Psoas muscle (tissue), 7 donors: ENCODE measurements at regions not wholly inside any gene's neighbourhood (a gene's known extent, or its start where the extent isn't known, plus 50 kb on each side); places are given as distances from the start of the nearest gene placed in this dataset.
A peak's percentile ranks its signal among the peaks of the same experiment; 100 is the strongest.

Experiments used
- ATAC-seq, 4 donors: fragments of 200-7000 bp; cut with Tn5 transposase; one replicate each; pipeline ENCODE4 v1.9.1; 2020; ENCODE audit warnings: moderate library complexity in 3 of 4, mild to moderate bottlenecking in 2 of 4
- DNase-seq, 2 donors: peaks; one replicate each; pipeline ENCODE4 v3.0.0-alpha.2; 2020
- H3K27ac ChIP-seq: fragments of 200-600 bp; one replicate; pipeline ENCODE4 v1.8.0; 2022
- H3K27me3 ChIP-seq, 3 donors: fragments of 200-600 bp in 1 of 3; one replicate each; pipeline versions ENCODE4 v1.6.1 to v1.8.0; 2013 to 2022; ENCODE audit warnings: low read length in 2 of 3, mild to moderate bottlenecking in 2 of 3, moderate library complexity in 1 of 3; ENCODE audit not compliant: insufficient read depth in 3 of 3
- H3K36me3 ChIP-seq, 2 donors: fragments of 200-600 bp in 1 of 2; one replicate each; pipeline versions ENCODE4 v1.6.1 to v1.8.0; 2013 to 2022; ENCODE audit warnings: low read depth in 1 of 2, mild to moderate bottlenecking in 1 of 2, moderate library complexity in 1 of 2; ENCODE audit not compliant: insufficient read depth in 1 of 2
- H3K4me1 ChIP-seq: fragments of 200-600 bp; one replicate; pipeline ENCODE4 v1.8.0; 2022
- H3K4me3 ChIP-seq: fragments of 200-600 bp; one replicate; pipeline ENCODE4 v1.8.0; 2022; ENCODE audit warnings: mild to moderate bottlenecking
- H3K9me3 ChIP-seq: fragments of 200-600 bp; one replicate; pipeline ENCODE4 v1.8.0; 2022
- CTCF ChIP-seq: fragments of 200-600 bp; IDR thresholded peaks from one replicate; pipeline ENCODE4 v1.8.0; 2022; ENCODE audit warnings: antibody characterized with exemption
- WGBS, 3 donors: extraction: QIAGEN DNeasy Blood & Tissue Kit; methylation state at CpG; one replicate each; pipeline versions ENCODE4 v1.1.6 to v1.1.7; 2013; 5-methylcytosine and 5-hydroxymethylcytosine counted together
- intact Hi-C, 2 donors: fragments of 100-400 bp; cut with DNase I; formaldehyde crosslinking; loops; one replicate each; pipeline versions ENCODE4 v1.11.0 to v1.14.2; 2022
- donor health status: healthy with polysubstance abuse.
- donor health status: DM: no; HTN: no; CAD: no; lungs with moderate emphysema.
- donor health status: Bipolar disorder and iron deficiency.
- donor health status: healthy.
- donor health status: DM: yes; HTN: yes; CAD: no.
- donor health status: DM: no; HTN: no; CAD: no.
- donor health status: DM: yes; HTN: yes; CAD: no.

GRCh38 chr6:126696921-126697693 is 357.2 kb downstream of the CENPW start:
- Histone ChIP-seq H3K4me1 (peaks cover 17% of the 10 kb centered on the region), H3K27ac (peak overlapping the region; percentile 71), H3K4me3 (no peak overlapping the region), H3K9me3 (no peaks in the 10 kb centered on the region), H3K27me3 (no peaks in the 10 kb centered on the region), H3K36me3 (no peaks in the 10 kb centered on the region)
- ATAC-seq (peak; percentile 54 to 98 (median 96)), DNase-seq (peak in 1 of 2 donors; percentile 71)
- WGBS, 3 donors = 27 to 36% (median 31%) methylated on average over 5 of the region's 5 CpGs
- intact Hi-C loops = no loop called here
- no peak for TF ChIP-seq CTCF

- Histone ChIP-seq H3K9me3 (no peaks in the 10 kb centered on the region), H3K4me1 (peaks cover 17% of the 10 kb centered on the region), H3K36me3 (no peaks in the 10 kb centered on the region), H3K4me3 (no peak overlapping the region), H3K27ac (no peak overlapping the region), H3K27me3 (no peaks in the 10 kb centered on the region)
- DNase-seq = no peak
- no peak for TF ChIP-seq CTCF
- WGBS, 3 donors = 55 to 65% (median 57%) methylated on average over 3 of the region's 3 CpGs
- intact Hi-C loops = no loop called here
- no peak for ATAC-seq
Measured at GRCh38 chr6:126698732-126699240, 358.9 kb downstream of the CENPW start.

DNA sequence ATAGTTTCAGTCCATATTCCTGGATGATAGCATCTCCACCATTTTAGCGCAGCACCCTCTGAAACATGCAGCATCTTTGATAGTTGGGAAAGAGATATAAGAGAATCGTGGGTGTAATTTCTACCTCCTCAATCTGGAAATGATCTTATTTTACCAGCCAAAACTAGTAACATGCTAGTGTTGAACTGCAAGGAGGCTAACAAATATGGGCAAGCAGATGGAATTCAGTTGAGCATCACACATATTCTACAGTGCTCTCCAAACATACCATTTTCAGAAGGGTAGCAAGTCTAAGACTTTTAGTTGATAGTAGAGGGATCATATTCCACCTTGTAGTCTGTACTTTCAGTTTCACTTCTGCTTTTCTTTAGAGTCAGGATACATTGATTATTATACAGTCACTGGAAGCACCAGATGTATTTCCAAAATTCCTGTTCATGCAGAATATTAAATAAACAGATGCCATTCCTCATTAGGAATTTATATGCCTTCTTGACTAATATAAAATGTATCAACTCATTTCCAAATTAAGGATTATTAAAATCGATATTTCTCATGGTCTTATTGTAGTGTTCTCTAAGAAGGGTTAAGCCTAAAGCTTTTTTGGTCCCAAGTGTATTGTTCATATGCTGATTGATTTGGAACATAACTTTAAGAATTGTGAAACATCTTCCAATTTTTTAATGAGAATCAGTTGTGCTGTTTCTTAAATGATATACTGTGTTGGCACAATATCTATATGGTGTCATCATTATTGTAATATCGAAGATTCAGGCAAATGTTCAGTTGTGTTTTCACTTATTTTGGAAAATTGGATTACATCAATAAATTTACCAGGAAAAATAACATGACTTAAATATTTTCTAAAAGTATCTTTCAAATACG is 362.0 kb downstream of the CENPW start:
- no peak for TF ChIP-seq CTCF
- Histone ChIP-seq H3K4me3 (no peak overlapping the region), H3K4me1 (peaks cover 7% of the 10 kb centered on the region), H3K9me3 (no peaks in the 10 kb centered on the region), H3K27ac (no peak overlapping the region), H3K36me3 (no peaks in the 10 kb centered on the region), H3K27me3 (no peaks in the 10 kb centered on the region)
- 75 to 79% (median 76%) methylated on average over 5 of the region's 5 CpGs for whole genome bisulfite sequencing, 3 donors
- DNase-seq (no peak), ATAC-seq (no peak)
- intact Hi-C loops = no loop called here

- intact Hi-C loops = no loop called here
- DNase-seq = no peak
- ATAC-seq = peak; percentile 62 to 80 (median 72)
- Histone ChIP-seq H3K36me3 (no peaks in the 10 kb centered on the region), H3K9me3 (no peaks in the 10 kb centered on the region), H3K4me3 (no peak overlapping the region), H3K27ac (peak overlapping the region; percentile 89), H3K27me3 (no peaks in the 10 kb centered on the region), H3K4me1 (peaks cover 17% of the 10 kb centered on the region)
- TF ChIP-seq CTCF = no peak
- 15 to 36% (median 23%) methylated on average over 2 of the region's 2 CpGs for WGBS, 3 donors
Measured at GRCh38 chr6:126716032-126716431, 376.1 kb downstream of the CENPW start.
